Stimulated activated CD4-positive, alpha-beta T cell treated with anti-CD3 and anti-CD28 coated beads, Interleukin-12 subunit alpha, Interleukin-12 subunit beta, amount 100 ng/mL, for 4 hours (primary cell): ENCODE measurements at regions not wholly inside any gene's neighbourhood (a gene's known extent, or its start where the extent isn't known, plus 50 kb on each side); places are given as distances from the start of the nearest gene placed in this dataset.
"Not testable (repeated sequence)": the region's sequence is repeated elsewhere in the genome, so short reads cannot be mapped to it uniquely, and the experiment has no call there.

Source experiments
- DNase-seq: peaks from one replicate; pipeline ENCODE4 v3.0.0-alpha.2; 2020

DNA sequence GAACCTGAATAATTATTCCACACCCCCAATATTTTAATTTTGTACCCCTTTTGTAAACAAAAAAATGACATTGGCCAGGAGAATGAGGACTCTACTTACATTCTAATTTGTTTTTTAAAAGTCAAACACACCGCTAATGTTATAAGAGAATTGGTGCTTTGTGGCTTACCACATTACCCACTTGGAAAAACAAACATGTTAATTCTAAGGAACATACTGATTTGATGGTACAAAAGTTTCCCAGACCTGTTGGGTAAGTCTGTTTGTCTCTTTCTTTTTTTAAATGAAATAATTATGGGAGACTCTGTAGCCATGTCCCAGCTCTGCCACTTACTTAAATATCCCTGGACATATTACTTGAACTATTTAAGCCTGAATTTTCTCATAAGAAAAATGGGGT lies 352.5 kb upstream of the C2CD4B start:
- no peak for DNase-seq

GRCh38 chr15:62518666-62519065 lies 353.6 kb upstream of the C2CD4B start:
- not testable (repeated sequence) for DNase-seq

DNA sequence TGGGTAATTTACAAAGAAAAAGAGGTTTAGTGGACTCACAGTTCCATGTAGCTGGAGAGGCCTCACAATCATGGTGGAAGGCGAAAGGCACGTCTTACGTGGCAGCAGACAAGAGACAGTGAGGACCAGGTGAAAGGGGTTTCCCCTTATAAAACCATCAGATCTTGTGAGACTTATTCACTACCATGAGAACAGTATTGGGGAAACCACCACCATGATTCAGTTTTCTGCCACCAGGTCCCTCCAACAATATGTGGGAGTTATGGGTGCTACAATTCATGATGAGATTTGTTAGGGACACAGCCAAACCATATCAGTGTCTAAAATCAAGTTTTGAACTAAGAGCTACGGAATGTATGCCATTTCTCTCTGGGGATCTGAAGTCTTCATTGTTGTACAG lies 354.8 kb upstream of the C2CD4B start:
- no peak for DNase-seq

- DNase-seq, result no peak
Observed at GRCh38 chr15:62520887-62521286, 355.8 kb upstream of the C2CD4B start.

- DNase-seq, result no peak
Observed at GRCh38 chr15:62521396-62521795, 356.3 kb upstream of the C2CD4B start.

DNA sequence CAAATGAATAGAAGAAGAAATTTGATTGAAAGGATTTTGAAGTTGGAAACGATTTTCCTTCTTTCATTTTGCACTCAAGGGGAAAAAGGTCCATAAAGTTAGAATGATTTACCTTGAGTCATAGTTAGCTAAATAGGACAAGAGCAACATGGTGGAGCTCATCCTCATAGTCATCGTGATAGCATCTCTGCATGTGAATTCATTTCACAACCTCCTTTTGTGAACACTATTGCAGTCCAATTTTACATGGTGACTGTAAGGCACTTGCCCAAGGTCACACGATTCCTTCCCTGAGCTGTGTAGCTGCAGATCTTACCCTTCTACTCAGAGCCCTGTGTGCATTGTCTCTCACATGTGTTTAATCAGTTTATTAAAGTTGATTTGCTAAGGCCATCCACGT lies 359.8 kb upstream of the C2CD4B start:
- DNase-seq, result no peak

GRCh38 chr15:62527387-62527786 lies 362.3 kb upstream of the C2CD4B start:
- no peak for DNase-seq

DNA sequence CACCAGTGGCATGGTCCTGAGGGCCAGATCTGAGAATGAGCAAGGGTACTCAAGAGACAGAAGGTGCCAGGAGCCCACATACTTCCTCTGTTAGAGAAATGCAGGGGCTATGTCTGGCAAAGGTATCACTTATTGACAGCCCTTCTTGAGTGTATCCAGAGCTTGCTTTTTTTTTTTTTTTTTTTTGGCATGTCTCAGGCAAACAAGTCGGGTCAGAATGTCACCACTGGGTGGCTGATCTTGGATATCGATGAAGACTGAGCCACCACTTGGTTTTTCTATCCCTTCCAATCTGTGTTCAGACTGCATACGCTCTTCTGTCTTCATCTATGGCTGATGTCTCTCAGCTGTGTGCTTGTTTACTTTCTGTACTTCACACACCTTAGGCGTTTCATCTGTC lies 363.4 kb upstream of the C2CD4B start:
- no peak for DNase-seq

DNA sequence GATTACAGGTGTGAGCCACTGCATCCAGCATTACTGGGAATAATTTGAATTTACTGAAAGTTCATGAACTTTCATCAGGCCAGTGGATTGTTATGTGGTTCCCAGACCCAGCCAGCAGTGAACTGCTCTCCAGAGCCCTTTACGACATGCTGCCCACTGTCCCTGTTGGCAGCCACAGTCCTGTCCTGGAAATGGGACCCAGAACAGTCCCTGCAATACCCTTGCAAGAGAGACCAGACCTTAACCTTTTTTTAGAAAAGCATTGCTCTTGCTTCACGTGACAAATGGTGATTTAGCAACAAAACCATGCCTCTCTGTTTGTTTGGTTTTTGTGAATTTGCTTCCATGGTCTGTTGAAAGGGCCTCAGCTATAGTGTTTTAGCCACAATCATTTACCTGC lies 367.3 kb upstream of the C2CD4B start:
- no peak for DNase-seq

DNA sequence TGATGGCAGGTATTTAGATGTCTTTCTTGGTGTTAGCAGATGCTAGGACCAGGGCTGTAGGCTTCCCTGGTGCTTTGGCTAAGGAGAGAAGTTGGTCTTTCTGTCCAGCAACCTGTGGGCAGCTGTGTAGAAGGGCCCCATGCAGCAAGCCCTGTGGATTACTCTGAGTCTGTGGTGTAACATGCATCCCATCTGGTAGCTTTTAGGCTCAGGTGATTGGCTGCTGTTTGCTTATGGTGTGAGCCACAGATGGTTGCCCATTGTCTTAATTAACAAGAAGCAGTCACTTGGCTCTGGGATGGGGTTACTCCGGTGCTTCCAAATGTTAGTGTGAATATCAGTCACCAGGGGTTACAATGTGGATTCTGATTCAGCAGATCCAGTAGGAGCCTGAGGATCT lies 368.6 kb upstream of the C2CD4B start:
- no peak for DNase-seq

DNA sequence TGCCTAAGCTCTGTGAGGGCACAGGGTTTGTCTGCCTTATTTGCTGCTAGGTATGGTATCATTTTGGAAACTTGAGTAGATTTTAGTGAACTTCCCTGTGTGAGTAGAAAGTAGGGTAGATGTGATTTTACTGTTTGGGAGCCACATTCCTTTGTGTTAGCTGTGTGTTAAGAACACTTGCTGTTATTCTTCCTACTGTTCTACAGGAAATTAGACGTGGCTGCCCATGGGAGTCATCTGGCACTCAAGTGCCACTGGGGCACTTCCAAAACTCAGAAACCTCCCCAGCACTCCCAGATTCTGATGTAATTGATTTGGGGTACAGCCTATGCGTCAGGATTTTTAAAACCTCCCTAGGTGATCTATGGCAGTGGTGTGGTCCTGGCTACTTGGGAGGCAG lies 369.9 kb upstream of the C2CD4B start:
- no peak for DNase-seq

DNA sequence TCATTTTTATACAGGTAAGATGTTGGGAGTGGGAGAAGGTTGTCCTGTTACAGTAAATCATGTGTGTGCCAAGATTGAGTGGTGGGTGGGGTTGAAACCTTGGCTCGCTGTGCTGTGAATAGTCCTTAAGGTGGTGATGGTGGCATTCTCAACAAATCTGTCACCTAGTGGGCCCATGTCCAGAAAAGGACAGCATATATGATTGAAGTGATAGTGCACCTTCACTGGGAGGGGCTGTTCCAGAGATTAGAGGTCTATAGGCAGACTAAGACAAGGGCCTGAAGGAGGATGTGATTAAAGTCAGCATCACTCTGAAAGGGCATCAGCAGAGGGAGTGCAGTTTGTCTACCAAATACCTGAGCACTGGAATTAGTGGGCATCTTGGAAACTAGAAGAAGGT lies 374.2 kb upstream of the C2CD4B start:
- DNase-seq, result no peak

- no peak for DNase-seq
Observed at GRCh38 chr15:62541250-62541649, 376.2 kb upstream of the C2CD4B start.

GRCh38 chr15:62541846-62542245 lies 376.8 kb upstream of the C2CD4B start:
- DNase-seq, result no peak

DNA sequence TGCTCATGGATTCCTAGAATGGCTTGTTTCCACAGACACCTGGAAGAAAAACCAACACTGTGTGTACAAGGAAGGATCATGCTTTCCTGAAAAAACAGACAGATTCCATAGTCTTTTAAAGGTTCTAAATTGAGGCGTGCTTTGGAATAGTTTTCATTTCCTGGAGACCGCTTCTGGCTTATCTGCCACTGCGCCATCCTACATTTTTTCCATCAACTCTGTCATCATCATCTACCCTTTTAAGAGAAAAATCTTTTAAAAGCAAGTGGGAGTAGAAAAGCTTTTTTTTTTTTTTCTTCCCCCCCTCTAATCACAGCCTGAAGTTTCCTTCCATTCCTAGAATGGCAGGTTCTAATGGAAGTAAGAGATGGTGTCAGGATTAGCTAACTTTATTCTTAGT lies 379.4 kb upstream of the C2CD4B start:
- no peak for DNase-seq

- DNase-seq, result no peak
Observed at GRCh38 chr15:62545467-62546227, 380.6 kb upstream of the C2CD4B start.

- DNase-seq, result no peak
Observed at GRCh38 chr15:62546628-62547027, 381.5 kb upstream of the C2CD4B start.

GRCh38 chr15:62547584-62547983 lies 382.5 kb upstream of the C2CD4B start:
- DNase-seq, result no peak

DNA sequence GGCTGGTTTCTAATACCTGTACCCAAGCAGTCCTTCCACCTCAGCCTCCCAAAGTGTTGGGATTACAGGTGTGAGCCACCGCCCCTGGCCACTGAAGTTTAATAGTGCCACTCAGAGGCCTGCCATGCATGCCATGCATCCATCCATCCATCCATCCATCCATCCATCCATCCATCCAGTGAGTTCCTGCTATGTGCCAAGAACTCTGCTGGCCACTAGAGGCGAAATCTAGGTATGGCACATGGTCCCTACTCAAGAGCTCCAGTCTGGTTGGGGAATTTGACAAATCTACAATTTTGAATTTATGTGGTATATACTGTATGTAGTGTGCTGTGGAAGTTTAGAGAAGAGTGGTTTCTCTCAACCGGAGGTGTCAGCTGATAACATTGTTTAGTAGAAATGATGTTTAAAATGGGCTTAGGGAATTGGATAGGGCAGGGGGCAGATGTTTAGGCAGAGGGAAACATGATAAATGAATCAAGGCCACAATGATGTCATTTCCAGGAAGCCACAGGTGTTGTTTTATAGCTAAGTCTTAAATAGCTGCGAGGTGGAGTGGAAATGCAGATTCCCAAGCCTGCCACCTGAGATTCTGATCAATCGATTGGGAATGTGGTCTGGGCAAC lies 384.4 kb upstream of the C2CD4B start:
- no peak for DNase-seq

GRCh38 chr15:62550106-62550505 lies 385.0 kb upstream of the C2CD4B start:
- DNase-seq, result no peak

GRCh38 chr15:62552444-62552843 lies 387.4 kb upstream of the C2CD4B start:
- no peak for DNase-seq

GRCh38 chr15:62553911-62554563 lies 389.0 kb upstream of the C2CD4B start:
- no peak for DNase-seq

DNA sequence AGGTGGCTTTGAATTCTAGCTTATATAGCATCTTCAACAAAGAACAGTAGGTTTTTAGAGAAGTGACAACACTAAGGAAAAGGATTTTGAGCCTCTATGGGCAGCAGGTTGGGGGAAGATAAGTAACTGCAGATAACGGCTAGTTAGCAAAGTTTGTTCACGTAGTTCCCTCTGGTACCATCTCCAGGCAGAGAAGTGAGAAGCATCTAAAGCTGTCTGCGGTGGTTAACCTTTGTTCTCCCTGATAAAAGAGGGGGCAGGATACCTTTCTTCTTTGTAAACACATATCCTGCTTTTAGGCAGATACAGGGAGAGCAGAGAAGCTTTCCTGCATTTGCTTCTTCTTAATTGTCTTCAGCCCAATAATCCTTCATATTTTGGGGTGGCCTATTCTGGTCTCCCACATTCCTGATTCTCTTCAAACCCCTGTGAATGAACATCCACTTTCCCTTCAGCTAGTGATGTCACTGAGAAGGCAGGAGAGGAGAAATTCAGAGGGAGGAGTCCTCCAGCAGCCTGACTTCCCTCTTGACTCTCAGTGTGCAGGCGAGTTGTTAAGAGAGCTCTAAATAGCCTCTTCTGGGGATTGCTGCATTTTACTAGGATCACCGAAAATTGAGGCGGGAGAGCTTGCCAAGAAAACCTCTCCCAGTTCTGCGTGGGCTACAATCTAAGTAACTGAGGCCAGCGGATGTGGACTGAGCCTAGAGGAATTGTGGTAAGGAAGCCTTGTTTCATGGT lies 393.7 kb upstream of the C2CD4B start:
- DNase-seq, result no peak

DNA sequence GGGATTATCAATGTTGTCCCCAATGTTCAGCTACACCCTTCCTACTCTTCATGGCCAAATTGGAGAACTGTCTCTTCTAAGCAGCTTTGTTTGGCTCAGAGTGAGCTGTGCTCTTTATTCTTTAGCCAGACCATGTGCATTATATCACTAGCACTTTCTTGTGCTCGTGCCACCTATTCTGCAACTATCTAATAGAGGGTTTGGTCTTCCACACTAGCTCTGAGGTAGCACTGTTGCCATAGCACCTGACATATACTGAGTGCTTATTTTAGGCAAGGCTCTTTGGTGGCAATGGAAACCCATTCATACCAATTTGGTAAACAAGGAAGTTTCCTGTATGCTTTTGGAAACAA lies 394.3 kb upstream of the C2CD4B start:
- no peak for DNase-seq
